Adrenal gland (tissue), 9 donors: ENCODE measurements at regions not wholly inside any gene's neighbourhood (a gene's known extent, or its start where the extent isn't known, plus 50 kb on each side); places are given as distances from the start of the nearest gene placed in this dataset.

Source experiments
- DNase-seq, 7 donors: peaks; one replicate each; pipeline ENCODE4 v3.0.0-alpha.2; 2019 to 2020
- H3K27ac ChIP-seq, 5 donors: fragments of 200-600 bp; sonication (generic) in 4 of 5; 1 replicate in 3 of 5; 2 replicates in 2 of 5; pipeline versions ENCODE4 v1.5.1 to v1.8.0; 2016 to 2020; ENCODE audit warnings: mild to moderate bottlenecking in 1 of 5
- H3K27me3 ChIP-seq: fragments of 200-600 bp; 2 replicates; pipeline ENCODE4 v1.8.0; 2021
- H3K36me3 ChIP-seq, 2 donors: fragments of 200-600 bp; replicated peaks in 1 of 2; 1 replicate in 1 of 2; 2 replicates in 1 of 2; pipeline versions ENCODE4 v1.5.1 to v1.8.0; 2018 to 2022
- H3K4me1 ChIP-seq, 2 donors: fragments of 200-600 bp; replicated peaks in 1 of 2; 1 replicate in 1 of 2; 2 replicates in 1 of 2; pipeline versions ENCODE4 v1.5.1 to v1.8.0; 2018 to 2021
- H3K4me3 ChIP-seq, 4 donors: fragments of 200-600 bp; sonication (generic) in 3 of 4; one replicate each; pipeline ENCODE4 v1.5.1; 2016 to 2018
- H3K9me3 ChIP-seq, 3 donors: fragments of 200-600 bp; sonication (generic) in 1 of 3; replicated peaks in 1 of 3; 1 replicate in 2 of 3; 2 replicates in 1 of 3; pipeline versions ENCODE4 v1.5.1 to v1.8.0; 2016 to 2021
- POLR2A ChIP-seq, 2 donors: fragments of 450-650 bp; IDR thresholded peaks; one replicate each; pipeline ENCODE4 v1.6.1; 2017; ENCODE audit warnings: antibody characterized with exemption in 2 of 2, mild to moderate bottlenecking in 2 of 2, moderate library complexity in 1 of 2
- WGBS, 4 donors: extraction: QIAGEN DNeasy Blood & Tissue Kit in 2 of 4; methylation state at CpG; one replicate each; pipeline versions ENCODE4 v1.1.5 to v1.1.7; 2013 to 2017; 5-methylcytosine and 5-hydroxymethylcytosine counted together
- intact Hi-C, 2 donors: fragments of 100-400 bp; cut with DNase I; formaldehyde crosslinking; loops; one replicate each; pipeline versions ENCODE4 v1.14.1 to v1.15.0; 2022 to 2023
- TF ChIP-seq, protein P1 (sequence below), 6 experiments: fragments of 450-650 bp in 4 of 6; fragments of 200-600 bp in 2 of 6; sonication (generic) in 1 of 6; IDR thresholded peaks; 1 replicate in 5 of 6; 2 replicates in 1 of 6; pipeline versions ENCODE4 v1.5.1 to v1.8.0; 2016 to 2021; ENCODE audit warnings: antibody characterized with exemption in 6 of 6, mild to moderate bottlenecking in 2 of 6, moderate library complexity in 1 of 6
- donor health status: healthy with polysubstance abuse.
- donor health status: Bipolar disorder and iron deficiency.
- donor health status: DM: yes; HTN: yes; CAD: no.
- donor health status: DM: no; HTN: no; CAD: no.
- donor health status: DM: no; HTN: no; CAD: no.

- intact Hi-C loops = no loop called here
Observed at GRCh38 chr17:14910916-14911315, 354.2 kb downstream of the PMP22 start.

GRCh38 chr17:14904386-14904785, 360.7 kb downstream of the PMP22 start:
- Histone ChIP-seq H3K27me3 (no peaks in the 10 kb centered on the region), H3K27ac (no peak overlapping the region), H3K4me3 (no peak overlapping the region), H3K36me3 (no peaks in the 10 kb centered on the region), H3K4me1 (no peaks in the 10 kb centered on the region), H3K9me3 (no peaks in the 10 kb centered on the region)
- no peak for TF ChIP-seq POLR2A (IDR thresholded peaks at IDR 0.05)
- TF ChIP-seq, protein P1, sequence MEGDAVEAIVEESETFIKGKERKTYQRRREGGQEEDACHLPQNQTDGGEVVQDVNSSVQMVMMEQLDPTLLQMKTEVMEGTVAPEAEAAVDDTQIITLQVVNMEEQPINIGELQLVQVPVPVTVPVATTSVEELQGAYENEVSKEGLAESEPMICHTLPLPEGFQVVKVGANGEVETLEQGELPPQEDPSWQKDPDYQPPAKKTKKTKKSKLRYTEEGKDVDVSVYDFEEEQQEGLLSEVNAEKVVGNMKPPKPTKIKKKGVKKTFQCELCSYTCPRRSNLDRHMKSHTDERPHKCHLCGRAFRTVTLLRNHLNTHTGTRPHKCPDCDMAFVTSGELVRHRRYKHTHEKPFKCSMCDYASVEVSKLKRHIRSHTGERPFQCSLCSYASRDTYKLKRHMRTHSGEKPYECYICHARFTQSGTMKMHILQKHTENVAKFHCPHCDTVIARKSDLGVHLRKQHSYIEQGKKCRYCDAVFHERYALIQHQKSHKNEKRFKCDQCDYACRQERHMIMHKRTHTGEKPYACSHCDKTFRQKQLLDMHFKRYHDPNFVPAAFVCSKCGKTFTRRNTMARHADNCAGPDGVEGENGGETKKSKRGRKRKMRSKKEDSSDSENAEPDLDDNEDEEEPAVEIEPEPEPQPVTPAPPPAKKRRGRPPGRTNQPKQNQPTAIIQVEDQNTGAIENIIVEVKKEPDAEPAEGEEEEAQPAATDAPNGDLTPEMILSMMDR (IDR thresholded peaks at IDR 0.05) = no peak
- no peak for DNase-seq
- 48 to 52% (median 49%) methylated on average over 4 of the region's 4 CpGs for WGBS, 4 donors
- intact Hi-C loops = no loop called here

More at GRCh38 chr17:14910916-14911315, 354.2 kb downstream of the PMP22 start:
- DNase-seq = no peak
- Histone ChIP-seq H3K27me3 (no peaks in the 10 kb centered on the region), H3K9me3 (no peaks in the 10 kb centered on the region), H3K27ac (no peak overlapping the region), H3K4me3 (no peak overlapping the region), H3K36me3 (no peaks in the 10 kb centered on the region), H3K4me1 (no peaks in the 10 kb centered on the region)
- WGBS, 4 donors = 89 to 91% (median 89%) methylated on average over 1 of the region's 1 CpG
- no peak for TF ChIP-seq POLR2A (IDR thresholded peaks at IDR 0.05)
- TF ChIP-seq, protein P1 (IDR thresholded peaks at IDR 0.05) = no peak

DNA sequence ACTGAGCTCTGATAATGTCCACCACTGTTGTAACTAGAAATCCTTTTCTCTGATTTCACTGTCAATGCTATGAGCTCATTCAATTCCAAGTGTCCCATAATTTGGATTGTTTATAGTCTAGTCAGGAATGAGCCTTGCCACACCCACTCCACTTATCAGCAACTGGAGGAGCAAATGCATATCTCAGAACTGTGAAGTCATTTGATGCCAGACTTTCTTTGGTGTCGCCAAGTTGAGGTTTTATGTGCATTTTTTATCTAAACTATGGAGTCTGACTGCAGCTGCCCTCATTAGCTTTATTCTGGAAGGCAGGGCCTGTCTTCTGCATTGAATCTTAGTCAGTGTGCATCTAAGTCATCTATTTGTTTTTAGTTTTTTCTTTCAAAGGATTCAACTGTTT, 361.3 kb downstream of the PMP22 start:
- Histone ChIP-seq H3K36me3 (no peaks in the 10 kb centered on the region), H3K27ac (no peak overlapping the region), H3K27me3 (no peaks in the 10 kb centered on the region), H3K4me3 (no peak overlapping the region), H3K4me1 (no peaks in the 10 kb centered on the region), H3K9me3 (no peaks in the 10 kb centered on the region)
- DNase-seq = no peak
- WGBS, 4 donors = 25 to 51% (median 35%) methylated on average over 1 of the region's 1 CpG
- TF ChIP-seq POLR2A (IDR thresholded peaks at IDR 0.05) = no peak
- TF ChIP-seq, protein P1 (IDR thresholded peaks at IDR 0.05) = no peak
- intact Hi-C loops = no loop called here

DNA sequence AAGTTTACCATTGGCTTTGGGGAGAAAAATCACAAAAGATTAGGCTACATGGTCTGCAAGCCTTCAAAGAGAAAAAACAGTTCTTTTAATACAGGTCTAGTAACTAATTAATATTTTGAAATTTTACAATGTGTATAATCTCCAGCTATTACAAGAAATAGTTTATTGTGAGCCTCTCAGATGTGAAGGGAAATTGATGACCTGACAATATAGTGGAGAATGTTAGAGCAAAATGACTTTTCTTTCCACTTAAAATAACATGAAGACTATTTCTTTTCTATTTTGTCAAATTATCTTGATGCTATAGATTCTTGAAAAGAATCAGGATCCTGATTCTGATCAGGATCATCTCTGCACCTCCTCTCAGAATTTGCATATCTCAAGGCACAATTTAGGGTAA, 362.3 kb downstream of the PMP22 start:
- Histone ChIP-seq H3K4me3 (no peak overlapping the region), H3K4me1 (no peaks in the 10 kb centered on the region), H3K27me3 (no peaks in the 10 kb centered on the region), H3K36me3 (no peaks in the 10 kb centered on the region), H3K9me3 (no peaks in the 10 kb centered on the region), H3K27ac (no peak overlapping the region)
- intact Hi-C loops = no loop called here
- TF ChIP-seq POLR2A (IDR thresholded peaks at IDR 0.05) = no peak
- TF ChIP-seq, protein P1 (IDR thresholded peaks at IDR 0.05) = no peak
- DNase-seq = no peak
